HS-27A (cell line): ENCODE measurements at regions not wholly inside any gene's neighbourhood (a gene's known extent, or its start where the extent isn't known, plus 50 kb on each side); places are given as distances from the start of the nearest gene placed in this dataset.

Source experiments
- DNase-seq: peaks from one replicate; pipeline ENCODE4 v3.0.0-alpha.2; 2012; ENCODE audit warnings: low read depth, missing footprints

- DNase-seq = no peak
Observed at GRCh38 chr6:48057601-48058000, 53.4 kb downstream of the PTCHD4 start.

- DNase-seq = no peak
Observed at GRCh38 chr6:48048451-48049146, 62.4 kb downstream of the PTCHD4 start.

GRCh38 chr6:48041894-48042293 is 69.1 kb downstream of the PTCHD4 start:
- DNase-seq = no peak

- DNase-seq = no peak
Observed at GRCh38 chr6:48037946-48038345, 73.1 kb downstream of the PTCHD4 start.

GRCh38 chr6:48036316-48036715 is 74.7 kb downstream of the PTCHD4 start:
- DNase-seq = no peak

GRCh38 chr6:48032151-48032550 is 78.8 kb downstream of the PTCHD4 start:
- peak; percentile 34 for DNase-seq

- DNase-seq = no peak
Observed at GRCh38 chr6:48031711-48032110, 79.3 kb downstream of the PTCHD4 start.

GRCh38 chr6:48027704-48028435 is 83.1 kb downstream of the PTCHD4 start:
- DNase-seq = no peak

- no peak for DNase-seq
Observed at GRCh38 chr6:48024956-48025355, 86.0 kb downstream of the PTCHD4 start.

- no peak for DNase-seq
Observed at GRCh38 chr6:48021904-48022303, 89.1 kb downstream of the PTCHD4 start.

- DNase-seq = no peak
Observed at GRCh38 chr6:48016020-48016755, 94.8 kb downstream of the PTCHD4 start.

GRCh38 chr6:47992809-47993208 is 118.2 kb downstream of the PTCHD4 start:
- DNase-seq = no peak

- no peak for DNase-seq
Observed at GRCh38 chr6:47983491-47983890, 127.5 kb downstream of the PTCHD4 start.

GRCh38 chr6:47977314-47977713 is 133.7 kb downstream of the PTCHD4 start:
- DNase-seq = no peak

GRCh38 chr6:47974106-47974505 is 136.9 kb downstream of the PTCHD4 start:
- DNase-seq = no peak

- DNase-seq = no peak
Observed at GRCh38 chr6:47970826-47971225, 140.2 kb downstream of the PTCHD4 start.

- DNase-seq = no peak
Observed at GRCh38 chr6:47967843-47968242, 143.2 kb downstream of the PTCHD4 start.

- no peak for DNase-seq
Observed at GRCh38 chr6:47964969-47965368, 146.0 kb downstream of the PTCHD4 start.

GRCh38 chr6:47952640-47953039 is 158.4 kb downstream of the PTCHD4 start:
- DNase-seq = no peak

- DNase-seq = no peak
Observed at GRCh38 chr6:47944846-47945245, 163.0 kb downstream of the OPN5 start.

GRCh38 chr6:47938405-47938804 is 156.6 kb downstream of the OPN5 start:
- no peak for DNase-seq

GRCh38 chr6:47936820-47937219 is 155.0 kb downstream of the OPN5 start:
- DNase-seq = no peak

GRCh38 chr6:47934023-47934422 is 152.2 kb downstream of the OPN5 start:
- DNase-seq = no peak
